Testis (tissue), 2 donors: ENCODE measurements at regions not wholly inside any gene's neighbourhood (a gene's known extent, or its start where the extent isn't known, plus 50 kb on each side); places are given as distances from the start of the nearest gene placed in this dataset.

ENCODE experiments used
- DNase-seq: peaks from one replicate; pipeline ENCODE4 v3.0.0-alpha.2; 2019
- H3K27ac ChIP-seq, 2 donors: fragments of 200-600 bp; sonication (generic); one replicate each; pipeline ENCODE4 v1.5.1; 2019
- H3K27me3 ChIP-seq: fragments of 200-600 bp; sonication (generic); one replicate; pipeline ENCODE4 v1.5.1; 2019
- H3K36me3 ChIP-seq: fragments of 200-600 bp; sonication (generic); one replicate; pipeline ENCODE4 v1.5.1; 2017; ENCODE audit warnings: low read depth; ENCODE audit errors: missing control alignments
- H3K4me1 ChIP-seq: fragments of 200-600 bp; sonication (generic); one replicate; pipeline ENCODE4 v1.5.1; 2019
- H3K4me3 ChIP-seq, 2 donors: fragments of 200-600 bp; sonication (generic); one replicate each; pipeline ENCODE4 v1.5.1; 2017 to 2019
- H3K9me3 ChIP-seq: fragments of 200-600 bp; sonication (generic); one replicate; pipeline ENCODE4 v1.5.1; 2017
- POLR2A ChIP-seq: fragments of 450-650 bp; IDR thresholded peaks from one replicate; pipeline ENCODE4 v1.6.1; 2017; ENCODE audit warnings: antibody characterized with exemption, mild to moderate bottlenecking, moderate library complexity
- WGBS, 2 donors: methylation state at CpG; one replicate each; pipeline ENCODE4 v1.1.5; 2018; 5-methylcytosine and 5-hydroxymethylcytosine counted together
- intact Hi-C: fragments of 100-400 bp; cut with DNase I; formaldehyde crosslinking; loops from one replicate; pipeline ENCODE4 v1.15.1; 2023; ENCODE audit warnings: low total_unique reads
- TF ChIP-seq, protein P1 (sequence below), 3 experiments: fragments of 450-650 bp in 2 of 3; fragments of 200-600 bp in 1 of 3; sonication (generic) in 1 of 3; IDR thresholded peaks; one replicate each; pipeline ENCODE4 v1.5.1; 2016 to 2019; ENCODE audit warnings: antibody characterized with exemption in 3 of 3, mild to moderate bottlenecking in 2 of 3, moderate library complexity in 1 of 3

DNA sequence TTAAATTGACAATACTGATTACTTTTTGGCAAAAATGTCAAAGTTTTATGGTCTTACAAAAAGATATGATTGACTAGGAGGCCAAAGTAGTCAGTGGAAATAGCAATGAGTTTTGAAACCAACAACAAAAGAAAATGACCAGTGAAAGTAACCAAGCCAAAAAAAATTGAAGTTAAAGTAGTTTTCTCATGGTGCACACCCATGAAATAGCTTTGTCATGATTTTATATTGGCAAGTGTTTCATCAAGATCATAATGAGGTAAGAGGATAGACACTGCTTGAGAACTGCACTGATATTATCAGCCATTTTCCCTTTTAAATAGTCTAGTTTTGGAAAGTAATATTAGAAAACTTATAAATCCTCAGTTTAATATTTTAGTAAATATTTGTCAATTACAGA, 206.2 kb upstream of the ADAMTS5 start:
- H3K36me3 ChIP-seq: no peaks in the 10 kb centered on the region
- no peak overlapping the region for H3K27ac ChIP-seq
- no peak for DNase-seq
- intact Hi-C loops: no loop called here
- no peaks in the 10 kb centered on the region for H3K4me1 ChIP-seq
- TF ChIP-seq, protein P1, sequence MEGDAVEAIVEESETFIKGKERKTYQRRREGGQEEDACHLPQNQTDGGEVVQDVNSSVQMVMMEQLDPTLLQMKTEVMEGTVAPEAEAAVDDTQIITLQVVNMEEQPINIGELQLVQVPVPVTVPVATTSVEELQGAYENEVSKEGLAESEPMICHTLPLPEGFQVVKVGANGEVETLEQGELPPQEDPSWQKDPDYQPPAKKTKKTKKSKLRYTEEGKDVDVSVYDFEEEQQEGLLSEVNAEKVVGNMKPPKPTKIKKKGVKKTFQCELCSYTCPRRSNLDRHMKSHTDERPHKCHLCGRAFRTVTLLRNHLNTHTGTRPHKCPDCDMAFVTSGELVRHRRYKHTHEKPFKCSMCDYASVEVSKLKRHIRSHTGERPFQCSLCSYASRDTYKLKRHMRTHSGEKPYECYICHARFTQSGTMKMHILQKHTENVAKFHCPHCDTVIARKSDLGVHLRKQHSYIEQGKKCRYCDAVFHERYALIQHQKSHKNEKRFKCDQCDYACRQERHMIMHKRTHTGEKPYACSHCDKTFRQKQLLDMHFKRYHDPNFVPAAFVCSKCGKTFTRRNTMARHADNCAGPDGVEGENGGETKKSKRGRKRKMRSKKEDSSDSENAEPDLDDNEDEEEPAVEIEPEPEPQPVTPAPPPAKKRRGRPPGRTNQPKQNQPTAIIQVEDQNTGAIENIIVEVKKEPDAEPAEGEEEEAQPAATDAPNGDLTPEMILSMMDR (IDR thresholded peaks at IDR 0.05): no peak
- TF ChIP-seq POLR2A: no peak
- H3K27me3 ChIP-seq: no peaks in the 10 kb centered on the region
- H3K4me3 ChIP-seq: no peak overlapping the region
- no peaks in the 10 kb centered on the region for H3K9me3 ChIP-seq

DNA sequence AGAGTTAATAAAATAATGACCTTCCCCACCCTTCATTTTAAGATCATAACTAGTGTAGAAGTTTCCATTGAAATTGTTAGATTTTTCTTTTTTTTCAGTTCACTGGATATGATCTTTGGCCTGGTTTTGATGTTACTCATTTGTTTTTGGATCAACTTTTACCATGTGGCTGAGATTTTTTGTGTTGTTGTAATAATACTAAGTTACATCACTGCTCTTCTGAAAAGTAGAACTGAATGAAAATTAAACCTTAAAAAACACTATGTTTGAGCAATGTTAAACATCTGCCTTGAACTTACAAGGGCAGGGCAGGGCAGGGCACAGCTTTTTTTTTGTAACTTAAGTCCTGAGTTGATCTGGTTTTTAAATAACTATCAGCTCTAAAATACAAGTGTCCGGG, 204.8 kb upstream of the ADAMTS5 start:
- Histone ChIP-seq H3K27ac (no peak overlapping the region), H3K36me3 (no peaks in the 10 kb centered on the region), H3K4me1 (no peaks in the 10 kb centered on the region), H3K4me3 (no peak overlapping the region), H3K9me3 (no peaks in the 10 kb centered on the region), H3K27me3 (no peaks in the 10 kb centered on the region)
- 58 to 59% methylated on average over 1 of the region's 1 CpG for WGBS, 2 donors
- DNase-seq: no peak
- TF ChIP-seq, protein P1 (IDR thresholded peaks at IDR 0.05): no peak
- no peak for TF ChIP-seq POLR2A
- intact Hi-C loops: no loop called here

DNA sequence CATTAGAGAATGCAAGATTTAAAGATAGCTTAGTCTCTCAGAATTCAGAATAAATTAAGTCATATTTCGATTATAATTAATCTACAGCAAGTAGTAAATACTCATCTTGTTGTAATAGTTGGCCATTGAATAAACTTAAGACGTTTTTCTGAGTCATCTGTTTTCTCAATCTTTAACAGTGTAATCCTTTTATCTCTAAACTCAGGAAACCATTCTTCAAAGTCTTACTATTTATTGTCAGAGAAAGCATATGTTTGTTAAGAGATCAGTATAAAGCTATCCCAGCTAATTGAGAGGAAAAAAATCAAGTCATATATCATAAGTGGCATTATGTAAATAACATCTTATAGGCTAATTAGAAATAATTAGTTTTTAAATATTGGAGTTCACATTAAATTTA, 201.2 kb upstream of the ADAMTS5 start:
- H3K27me3 ChIP-seq: no peaks in the 10 kb centered on the region
- no peak for DNase-seq
- TF ChIP-seq POLR2A: no peak
- TF ChIP-seq, protein P1 (IDR thresholded peaks at IDR 0.05): no peak
- intact Hi-C loops: no loop called here
- no peak overlapping the region for H3K27ac ChIP-seq
- no peaks in the 10 kb centered on the region for H3K4me1 ChIP-seq
- WGBS, 2 donors: 59 to 70% methylated on average over 2 of the region's 2 CpGs
- no peak overlapping the region for H3K4me3 ChIP-seq
- no peaks in the 10 kb centered on the region for H3K9me3 ChIP-seq
- no peaks in the 10 kb centered on the region for H3K36me3 ChIP-seq

DNA sequence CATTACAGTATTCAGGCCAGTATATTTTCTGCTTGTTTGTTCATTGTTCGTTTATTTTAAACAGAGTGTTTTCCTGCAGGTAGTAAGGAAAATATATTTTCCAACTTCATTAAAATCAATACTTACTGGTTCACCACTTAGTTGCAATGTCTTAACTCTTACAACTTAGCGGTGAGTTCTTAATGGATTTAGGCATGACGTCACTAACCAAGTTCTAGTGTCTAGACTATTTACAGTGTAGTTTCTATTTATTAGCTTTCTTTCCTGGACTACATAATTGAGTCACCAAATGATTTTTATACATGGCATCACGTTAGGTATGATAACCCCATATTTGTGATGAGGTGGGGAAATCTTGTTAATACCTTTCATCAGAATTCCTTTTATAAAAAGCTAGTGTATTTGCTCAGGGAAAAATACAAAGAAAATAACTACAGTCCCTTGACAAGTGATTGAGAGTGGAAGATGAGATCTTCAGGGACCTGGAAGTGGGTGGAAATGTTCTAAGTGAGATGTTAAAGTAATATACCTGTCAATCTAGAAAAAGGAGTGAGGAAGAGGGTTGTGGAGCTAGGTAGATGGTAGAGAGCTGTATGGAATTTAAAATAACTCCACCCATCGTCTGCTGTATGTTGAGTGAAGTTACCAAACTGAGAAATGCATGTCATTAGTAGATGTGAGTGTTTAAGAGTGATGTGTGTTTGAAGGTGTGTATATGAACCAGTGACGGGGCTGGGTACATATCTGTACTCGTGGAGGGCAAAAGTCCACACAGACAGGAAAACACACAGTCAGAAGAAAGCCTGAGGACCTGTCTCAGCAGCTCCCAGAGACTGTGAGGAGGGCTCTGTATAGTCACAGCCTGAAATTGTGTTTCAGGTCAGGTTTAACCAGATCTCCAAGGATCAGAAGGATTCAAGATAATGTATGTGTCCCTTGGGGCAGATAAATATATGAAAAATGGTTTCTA, 197.6 kb upstream of the ADAMTS5 start:
- no peak for DNase-seq
- intact Hi-C loops: no loop called here
- no peak for TF ChIP-seq POLR2A
- TF ChIP-seq, protein P1 (IDR thresholded peaks at IDR 0.05): no peak
- H3K27ac ChIP-seq: no peak overlapping the region
- H3K4me3 ChIP-seq: no peak overlapping the region
- H3K9me3 ChIP-seq: no peaks in the 10 kb centered on the region
- H3K4me1 ChIP-seq: no peaks in the 10 kb centered on the region
- WGBS, 2 donors: 83% methylated on average over 7 of the region's 7 CpGs
- H3K36me3 ChIP-seq: no peaks in the 10 kb centered on the region
- H3K27me3 ChIP-seq: no peaks in the 10 kb centered on the region

DNA sequence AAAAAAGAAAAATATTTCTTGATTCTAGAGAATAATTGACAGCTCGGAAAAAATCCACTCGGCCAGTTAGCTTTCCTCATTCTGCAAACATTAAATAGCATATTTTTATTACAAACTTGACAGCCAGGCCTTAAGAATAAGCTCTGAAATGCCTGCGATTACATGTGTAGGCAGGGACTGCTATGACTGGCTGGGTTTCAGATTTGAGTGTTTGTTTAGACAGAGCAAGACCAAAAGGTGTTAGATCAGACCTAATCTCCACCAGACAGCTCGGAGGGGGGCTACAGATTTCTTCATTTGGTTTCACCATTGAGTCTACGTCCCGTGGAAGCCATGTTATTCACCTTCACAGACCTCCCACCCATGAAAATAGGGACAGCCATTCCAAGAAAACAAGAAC, 192.1 kb upstream of the ADAMTS5 start:
- DNase-seq: no peak
- H3K36me3 ChIP-seq: no peaks in the 10 kb centered on the region
- no peaks in the 10 kb centered on the region for H3K27me3 ChIP-seq
- TF ChIP-seq, protein P1 (IDR thresholded peaks at IDR 0.05): no peak
- no peak for TF ChIP-seq POLR2A
- no peaks in the 10 kb centered on the region for H3K4me1 ChIP-seq
- WGBS, 2 donors: 71 to 75% methylated on average over 6 of the region's 6 CpGs
- no peak overlapping the region for H3K4me3 ChIP-seq
- intact Hi-C loops: no loop called here
- no peak overlapping the region for H3K27ac ChIP-seq
- H3K9me3 ChIP-seq: no peaks in the 10 kb centered on the region
